ENCODE measurements at regions not wholly inside any gene's neighbourhood (a gene's known extent, or its start where the extent isn't known, plus 50 kb on each side); places are given as distances from the start of the nearest gene placed in this dataset.

DNA sequence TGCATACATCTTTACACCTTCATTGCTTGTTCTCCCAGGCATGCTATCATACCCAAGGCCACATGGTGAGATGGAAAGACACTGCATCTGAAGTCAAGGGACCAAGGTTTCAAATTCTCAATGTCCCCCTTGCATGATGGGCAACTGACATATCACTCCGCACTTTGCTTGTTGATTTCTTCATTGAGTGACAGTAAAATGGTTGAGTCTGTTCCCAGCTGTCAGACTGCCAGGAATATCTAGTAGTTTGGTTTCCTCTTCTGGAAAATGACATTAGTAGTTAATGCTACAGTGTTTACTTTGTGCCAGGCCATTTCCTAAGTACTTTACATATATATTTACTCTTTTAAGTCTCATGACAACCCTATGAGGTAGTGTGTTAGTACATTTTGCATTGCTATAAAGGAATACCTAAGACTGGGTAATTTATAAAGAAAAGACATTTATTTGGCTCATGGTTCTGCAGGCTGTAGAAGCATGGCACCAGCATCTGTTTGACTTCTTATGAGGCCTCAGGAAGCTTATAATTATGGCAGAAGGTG is 114.4 kb downstream of the PCSK1 start:
- no peak overlapping the region for H3K27ac ChIP-seq (ENCODE audit: insufficient read depth, low read depth, low read length)
- CTCF ChIA-PET = interaction anchor here (1.7 to 1.9 kb wide), 2 partner anchors 12 to 426 kb away, joined by 4 read pairs; no protein-coding TSS in a partner anchor
- H4K20me1 ChIP-seq (replicated peaks; ENCODE audit: control insufficient read depth, extremely low read depth, insufficient read depth, low read length) = no peaks in the 10 kb centered on the region
- H3K9me1 ChIP-seq (replicated peaks; ENCODE audit: control insufficient read depth, extremely low read depth, insufficient read depth, low read length) = no peaks in the 10 kb centered on the region
- dilution Hi-C loops (cut with MboI; ENCODE audit: extremely low pct_ligation_motif_present, low sequenced_read_pairs) = no loop called here
- no peaks in the 10 kb centered on the region for H3K4me1 ChIP-seq (ENCODE audit: control insufficient read depth, extremely low read depth, insufficient read depth, low read length)
- no peak overlapping the region for H3K4me3 ChIP-seq (replicated peaks in 1 of 3; ENCODE audit: insufficient read depth in 1 of 3, low read depth in 1 of 3, low read length in 3 of 3)
- no peak for FAIRE-seq
- no peak overlapping the region for H2AFZ ChIP-seq (ENCODE audit: low read depth, low read length)
- no peaks in the 10 kb centered on the region for H3K36me3 ChIP-seq (ENCODE audit: control insufficient read depth in 2 of 2, extremely low read depth in 1 of 2, insufficient read depth in 2 of 2, low read length in 2 of 2)
- POLR2A ChIA-PET = no interaction called here
- no peaks in the 10 kb centered on the region for H3K27me3 ChIP-seq (ENCODE audit: control insufficient read depth in 2 of 2, insufficient read depth in 2 of 2, low read length in 2 of 2)
- no peak overlapping the region for H3K4me2 ChIP-seq (ENCODE audit: insufficient read depth, low read length)
- intact Hi-C loops (cut with micrococcal nuclease) = no loop called here
- no TSS peak for BruUV-seq (replicated peaks)
- H3K79me2 ChIP-seq (ENCODE audit: control insufficient read depth, insufficient read depth, low read length) = no peaks in the 10 kb centered on the region
- H3K9ac ChIP-seq (replicated peaks; ENCODE audit: extremely low read depth, insufficient read depth, low read length) = no peak overlapping the region
- TF ChIP-seq GATA2 (IDR thresholded peaks at IDR 0.05; ENCODE audit: insufficient read depth, insufficient read length, low read depth, low read length) (no peak), POLR2A (IDR thresholded peaks at IDR 0.05; ENCODE audit: low read depth, low read length) (no peak), EZH2 (IDR thresholded peaks at IDR 0.05; ENCODE audit: borderline replicate concordance, low read depth, low read length, severe bottlenecking) (no peak), FOS (IDR thresholded peaks at IDR 0.05; ENCODE audit: borderline replicate concordance, insufficient read depth, low read length) (no peak), POLR2AphosphoS5 (IDR thresholded peaks at IDR 0.05; ENCODE audit: insufficient read depth, low read depth, low read length) (no peak), MYC (IDR thresholded peaks at IDR 0.05; ENCODE audit: low read depth, low read length) (no peak), MAX (IDR thresholded peaks at IDR 0.05; ENCODE audit: insufficient read depth, insufficient read length) (no peak), JUN (IDR thresholded peaks at IDR 0.05; ENCODE audit: borderline replicate concordance, insufficient read depth, insufficient read length, low read depth) (no peak)
- TF ChIP-seq, protein P1, sequence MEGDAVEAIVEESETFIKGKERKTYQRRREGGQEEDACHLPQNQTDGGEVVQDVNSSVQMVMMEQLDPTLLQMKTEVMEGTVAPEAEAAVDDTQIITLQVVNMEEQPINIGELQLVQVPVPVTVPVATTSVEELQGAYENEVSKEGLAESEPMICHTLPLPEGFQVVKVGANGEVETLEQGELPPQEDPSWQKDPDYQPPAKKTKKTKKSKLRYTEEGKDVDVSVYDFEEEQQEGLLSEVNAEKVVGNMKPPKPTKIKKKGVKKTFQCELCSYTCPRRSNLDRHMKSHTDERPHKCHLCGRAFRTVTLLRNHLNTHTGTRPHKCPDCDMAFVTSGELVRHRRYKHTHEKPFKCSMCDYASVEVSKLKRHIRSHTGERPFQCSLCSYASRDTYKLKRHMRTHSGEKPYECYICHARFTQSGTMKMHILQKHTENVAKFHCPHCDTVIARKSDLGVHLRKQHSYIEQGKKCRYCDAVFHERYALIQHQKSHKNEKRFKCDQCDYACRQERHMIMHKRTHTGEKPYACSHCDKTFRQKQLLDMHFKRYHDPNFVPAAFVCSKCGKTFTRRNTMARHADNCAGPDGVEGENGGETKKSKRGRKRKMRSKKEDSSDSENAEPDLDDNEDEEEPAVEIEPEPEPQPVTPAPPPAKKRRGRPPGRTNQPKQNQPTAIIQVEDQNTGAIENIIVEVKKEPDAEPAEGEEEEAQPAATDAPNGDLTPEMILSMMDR (IDR thresholded peaks at IDR 0.05; ENCODE audit: extremely low read depth in 1 of 2, insufficient read depth in 1 of 2, low read depth in 1 of 2, low read length in 2 of 2) = no peak
- no peaks in the 10 kb centered on the region for H3K9me3 ChIP-seq (replicated peaks; ENCODE audit: control insufficient read depth, insufficient read depth, low read length)
- DNase-seq (ENCODE audit: low read depth, low spot score) = peak; percentile 33
